ENCODE measurements at regions not wholly inside any gene's neighbourhood (a gene's known extent, or its start where the extent isn't known, plus 50 kb on each side); places are given as distances from the start of the nearest gene placed in this dataset.

GRCh38 chr1:82246050-82246449, 445.3 kb downstream of the ADGRL2 start:
- TF ChIP-seq EZH2 (IDR thresholded peaks at IDR 0.05; ENCODE audit: borderline replicate concordance, low read depth, low read length, poor library complexity, severe bottlenecking) (no peak), CTCF (conservative IDR thresholded peaks at IDR 0.05; ENCODE audit: low read depth, low read length) (no peak)

Data from A673 (cell line).